Activated CD4-positive, alpha-beta memory T cell treated with anti-CD3 and anti-CD28 coated beads for 36 hours (primary cell): ENCODE measurements at regions not wholly inside any gene's neighbourhood (a gene's known extent, or its start where the extent isn't known, plus 50 kb on each side); places are given as distances from the start of the nearest gene placed in this dataset.

Source experiments
- CTCF ChIA-PET: fragments of 350-600 bp; sonication (Branson Sonifier 250); formaldehyde crosslinking; loops from one replicate; lab custom pipeline; 2021; ENCODE audit warnings: antibody characterized with exemption, inconsistent platforms; lab: Charles Lee
- POLR2A ChIA-PET: fragments of 350-600 bp; sonication (Branson Sonifier 250); formaldehyde crosslinking; loops from one replicate; lab custom pipeline; 2021; ENCODE audit warnings: antibody characterized with exemption; lab: Charles Lee
- DNase-seq: peaks from one replicate; pipeline ENCODE4 v3.0.0-alpha.2; 2020
- H3K27ac Mint-ChIP-seq: one replicate; pipeline ENCODE4 v1.8.0; 2021; ENCODE audit warnings: mixed read lengths
- H3K27me3 Mint-ChIP-seq: one replicate; pipeline ENCODE4 v1.8.0; 2021; ENCODE audit warnings: mixed read lengths
- H3K36me3 Mint-ChIP-seq: one replicate; pipeline ENCODE4 v1.8.0; 2021; ENCODE audit warnings: mixed read lengths
- H3K4me1 Mint-ChIP-seq: one replicate; pipeline ENCODE4 v1.8.0; 2021; ENCODE audit warnings: low read depth, mixed read lengths
- H3K4me3 Mint-ChIP-seq: one replicate; pipeline ENCODE4 v1.8.0; 2021; ENCODE audit warnings: mild to moderate bottlenecking, mixed read lengths
- H3K9me3 Mint-ChIP-seq: one replicate; pipeline ENCODE4 v1.8.0; 2021; ENCODE audit warnings: mixed read lengths
- intact Hi-C: fragments of 100-400 bp; cut with micrococcal nuclease; formaldehyde crosslinking; loops from one replicate; pipeline ENCODE4 v1.15.1; 2023

GRCh38 chr2:6288791-6289190 lies 576.9 kb downstream of the CMPK2 start:
- ChIA-PET CTCF (no interaction called here), POLR2A (no interaction called here)
- DNase-seq: no peak
- Mint-ChIP-seq H3K4me1 (no peaks in the 10 kb centered on the region), H3K27me3 (no peaks in the 10 kb centered on the region), H3K36me3 (no peaks in the 10 kb centered on the region), H3K4me3 (no peak overlapping the region), H3K27ac (no peak overlapping the region), H3K9me3 (peaks cover 11% of the 10 kb centered on the region)
- intact Hi-C loops: no loop called here

GRCh38 chr2:6290217-6291015 lies 575.3 kb downstream of the CMPK2 start:
- DNase-seq: no peak
- no peaks in the 10 kb centered on the region for H3K27me3 Mint-ChIP-seq
- H3K4me3 Mint-ChIP-seq: no peak overlapping the region
- no peaks in the 10 kb centered on the region for H3K4me1 Mint-ChIP-seq
- no peak overlapping the region for H3K27ac Mint-ChIP-seq
- intact Hi-C loops: no loop called here
- ChIA-PET POLR2A (no interaction called here), CTCF (no interaction called here)
- no peaks in the 10 kb centered on the region for H3K36me3 Mint-ChIP-seq
- peaks cover 13% of the 10 kb centered on the region for H3K9me3 Mint-ChIP-seq

- POLR2A ChIA-PET: no interaction called here
- intact Hi-C loops: no loop called here
- Mint-ChIP-seq H3K36me3 (no peaks in the 10 kb centered on the region), H3K27ac (no peak overlapping the region), H3K9me3 (peaks cover 13% of the 10 kb centered on the region), H3K4me3 (no peak overlapping the region), H3K4me1 (no peaks in the 10 kb centered on the region), H3K27me3 (no peaks in the 10 kb centered on the region)
- CTCF ChIA-PET: no interaction called here
- no peak for DNase-seq
Measured at GRCh38 chr2:6294791-6295190, 570.9 kb downstream of the CMPK2 start.

- ChIA-PET CTCF (no interaction called here), POLR2A (no interaction called here)
- Mint-ChIP-seq H3K4me3 (no peak overlapping the region), H3K27me3 (no peaks in the 10 kb centered on the region), H3K4me1 (no peaks in the 10 kb centered on the region), H3K36me3 (no peaks in the 10 kb centered on the region), H3K27ac (no peak overlapping the region), H3K9me3 (peaks cover 7% of the 10 kb centered on the region)
- DNase-seq: no peak
- intact Hi-C loops: no loop called here
Measured at GRCh38 chr2:6297238-6297637, 568.5 kb downstream of the CMPK2 start.

- POLR2A ChIA-PET: no interaction called here
- Mint-ChIP-seq H3K9me3 (peaks cover 2% of the 10 kb centered on the region), H3K4me1 (no peaks in the 10 kb centered on the region), H3K27ac (no peak overlapping the region), H3K27me3 (no peaks in the 10 kb centered on the region), H3K36me3 (no peaks in the 10 kb centered on the region), H3K4me3 (no peak overlapping the region)
- no peak for DNase-seq
- CTCF ChIA-PET: no interaction called here
- intact Hi-C loops: no loop called here
Measured at GRCh38 chr2:6301426-6301825, 564.3 kb downstream of the CMPK2 start.

GRCh38 chr2:6308986-6309385 lies 556.7 kb downstream of the CMPK2 start:
- POLR2A ChIA-PET: no interaction called here

GRCh38 chr2:6309415-6310255 lies 556.1 kb downstream of the CMPK2 start:
- no peaks in the 10 kb centered on the region for H3K4me1 Mint-ChIP-seq
- H3K9me3 Mint-ChIP-seq: peaks cover 4% of the 10 kb centered on the region
- no peak for DNase-seq
- no peak overlapping the region for H3K27ac Mint-ChIP-seq
- H3K4me3 Mint-ChIP-seq: no peak overlapping the region
- intact Hi-C loops: no loop called here
- no peaks in the 10 kb centered on the region for H3K27me3 Mint-ChIP-seq
- POLR2A ChIA-PET: no interaction called here
- H3K36me3 Mint-ChIP-seq: no peaks in the 10 kb centered on the region
- CTCF ChIA-PET: no interaction called here

More at GRCh38 chr2:6308986-6309385, 556.7 kb downstream of the CMPK2 start:
- no peak overlapping the region for H3K27ac Mint-ChIP-seq
- no peak overlapping the region for H3K4me3 Mint-ChIP-seq
- no peaks in the 10 kb centered on the region for H3K36me3 Mint-ChIP-seq
- DNase-seq: no peak
- H3K27me3 Mint-ChIP-seq: no peaks in the 10 kb centered on the region
- peaks cover 4% of the 10 kb centered on the region for H3K9me3 Mint-ChIP-seq
- CTCF ChIA-PET: no interaction called here
- H3K4me1 Mint-ChIP-seq: no peaks in the 10 kb centered on the region
- intact Hi-C loops: no loop called here

GRCh38 chr2:6310256-6311215 lies 555.2 kb downstream of the CMPK2 start:
- no peaks in the 10 kb centered on the region for H3K27me3 Mint-ChIP-seq

GRCh38 chr2:6312367-6312766 lies 553.3 kb downstream of the CMPK2 start:
- Mint-ChIP-seq H3K9me3 (no peaks in the 10 kb centered on the region), H3K36me3 (no peaks in the 10 kb centered on the region), H3K4me1 (no peaks in the 10 kb centered on the region), H3K27ac (no peak overlapping the region), H3K4me3 (no peak overlapping the region), H3K27me3 (no peaks in the 10 kb centered on the region)
- ChIA-PET CTCF (no interaction called here), POLR2A (no interaction called here)
- DNase-seq: no peak
- intact Hi-C loops: no loop called here

More at GRCh38 chr2:6310256-6311215, 555.2 kb downstream of the CMPK2 start:
- Mint-ChIP-seq H3K36me3 (no peaks in the 10 kb centered on the region), H3K27ac (no peak overlapping the region), H3K4me1 (no peaks in the 10 kb centered on the region), H3K4me3 (no peak overlapping the region), H3K9me3 (peaks cover 4% of the 10 kb centered on the region)
- no peak for DNase-seq
- POLR2A ChIA-PET: no interaction called here
- CTCF ChIA-PET: no interaction called here
- intact Hi-C loops: no loop called here

GRCh38 chr2:6314218-6314960 lies 551.3 kb downstream of the CMPK2 start:
- H3K4me1 Mint-ChIP-seq: no peaks in the 10 kb centered on the region
- ChIA-PET POLR2A (no interaction called here), CTCF (no interaction called here)
- intact Hi-C loops: no loop called here
- H3K36me3 Mint-ChIP-seq: no peaks in the 10 kb centered on the region
- no peak overlapping the region for H3K27ac Mint-ChIP-seq
- no peaks in the 10 kb centered on the region for H3K27me3 Mint-ChIP-seq
- no peak overlapping the region for H3K4me3 Mint-ChIP-seq
- H3K9me3 Mint-ChIP-seq: peaks cover 3% of the 10 kb centered on the region
- DNase-seq: no peak

GRCh38 chr2:6325616-6326015 lies 540.1 kb downstream of the CMPK2 start:
- Mint-ChIP-seq H3K9me3 (peaks cover 23% of the 10 kb centered on the region), H3K4me3 (no peak overlapping the region), H3K4me1 (no peaks in the 10 kb centered on the region), H3K27ac (no peak overlapping the region), H3K27me3 (no peaks in the 10 kb centered on the region), H3K36me3 (no peaks in the 10 kb centered on the region)
- CTCF ChIA-PET: no interaction called here
- intact Hi-C loops: no loop called here
- POLR2A ChIA-PET: no interaction called here
- DNase-seq: no peak
